ENCODE measurements at regions not wholly inside any gene's neighbourhood (a gene's known extent, or its start where the extent isn't known, plus 50 kb on each side); places are given as distances from the start of the nearest gene placed in this dataset.

- H3K27ac Mint-ChIP-seq, result no peak overlapping the region
- no peaks in the 10 kb centered on the region for H3K36me3 Mint-ChIP-seq (ENCODE audit: low read depth)
- TF ChIP-seq, protein P1, sequence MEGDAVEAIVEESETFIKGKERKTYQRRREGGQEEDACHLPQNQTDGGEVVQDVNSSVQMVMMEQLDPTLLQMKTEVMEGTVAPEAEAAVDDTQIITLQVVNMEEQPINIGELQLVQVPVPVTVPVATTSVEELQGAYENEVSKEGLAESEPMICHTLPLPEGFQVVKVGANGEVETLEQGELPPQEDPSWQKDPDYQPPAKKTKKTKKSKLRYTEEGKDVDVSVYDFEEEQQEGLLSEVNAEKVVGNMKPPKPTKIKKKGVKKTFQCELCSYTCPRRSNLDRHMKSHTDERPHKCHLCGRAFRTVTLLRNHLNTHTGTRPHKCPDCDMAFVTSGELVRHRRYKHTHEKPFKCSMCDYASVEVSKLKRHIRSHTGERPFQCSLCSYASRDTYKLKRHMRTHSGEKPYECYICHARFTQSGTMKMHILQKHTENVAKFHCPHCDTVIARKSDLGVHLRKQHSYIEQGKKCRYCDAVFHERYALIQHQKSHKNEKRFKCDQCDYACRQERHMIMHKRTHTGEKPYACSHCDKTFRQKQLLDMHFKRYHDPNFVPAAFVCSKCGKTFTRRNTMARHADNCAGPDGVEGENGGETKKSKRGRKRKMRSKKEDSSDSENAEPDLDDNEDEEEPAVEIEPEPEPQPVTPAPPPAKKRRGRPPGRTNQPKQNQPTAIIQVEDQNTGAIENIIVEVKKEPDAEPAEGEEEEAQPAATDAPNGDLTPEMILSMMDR (IDR thresholded peaks at IDR 0.05), result no peak
- no peak for DNase-seq
- H3K4me3 Mint-ChIP-seq, result no peak overlapping the region
- peaks cover 2% of the 10 kb centered on the region; the same call in 1 of the 2 replicates for H3K4me1 Mint-ChIP-seq (ENCODE audit: low read depth)
- peaks cover 2% of the 10 kb centered on the region; the same call in 1 of the 2 replicates for H3K27me3 Mint-ChIP-seq (ENCODE audit: insufficient read depth)
- no peaks in the 10 kb centered on the region for H3K9me3 Mint-ChIP-seq
Observed at GRCh38 chr16:58820411-58820810, 86.3 kb upstream of the GOT2 start.

DNA sequence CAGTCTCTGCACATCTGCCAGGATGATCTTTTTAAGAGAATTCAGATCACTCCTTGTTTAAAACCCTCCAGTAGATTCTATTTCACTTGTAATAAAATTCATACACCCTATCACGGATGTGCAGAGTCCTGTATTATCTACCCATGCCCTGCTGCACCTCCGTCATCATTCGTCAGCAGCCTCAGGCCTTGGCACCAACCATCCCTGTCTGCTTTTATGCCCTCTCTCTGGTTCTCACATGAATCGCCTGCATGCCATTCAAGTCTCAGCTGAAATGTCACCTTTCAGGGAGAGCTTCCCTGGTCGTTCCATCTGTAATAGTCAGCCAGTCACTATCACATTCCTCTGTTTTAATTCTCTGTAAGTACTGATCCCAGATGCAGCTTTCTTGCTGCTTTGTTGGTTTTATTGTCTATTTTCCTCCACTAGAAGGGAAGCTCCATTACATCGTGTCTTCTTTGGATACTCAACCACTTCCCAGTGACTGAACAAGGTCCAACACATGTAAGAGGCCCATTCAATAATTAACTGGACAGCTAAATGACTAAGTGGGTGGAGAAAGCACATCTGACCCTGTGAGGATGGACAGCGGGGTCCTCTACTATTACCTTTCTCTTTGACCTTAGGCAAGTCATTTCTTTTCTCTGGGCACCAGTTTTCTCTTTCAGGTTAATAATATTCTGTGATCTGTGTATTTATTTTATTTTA lies 81.2 kb upstream of the GOT2 start:
- TF ChIP-seq, protein P1 (IDR thresholded peaks at IDR 0.05), result no peak
- H3K4me3 Mint-ChIP-seq, result no peak overlapping the region
- no peak for DNase-seq
- no peaks in the 10 kb centered on the region; the same call in 1 of the 2 replicates for H3K27me3 Mint-ChIP-seq (ENCODE audit: insufficient read depth)
- H3K4me1 Mint-ChIP-seq (ENCODE audit: low read depth), result peaks cover 16% of the 10 kb centered on the region
- H3K27ac Mint-ChIP-seq, result no peak overlapping the region; the same call in 1 of the 2 replicates
- no peaks in the 10 kb centered on the region for H3K36me3 Mint-ChIP-seq (ENCODE audit: low read depth)
- no peaks in the 10 kb centered on the region for H3K9me3 Mint-ChIP-seq

DNA sequence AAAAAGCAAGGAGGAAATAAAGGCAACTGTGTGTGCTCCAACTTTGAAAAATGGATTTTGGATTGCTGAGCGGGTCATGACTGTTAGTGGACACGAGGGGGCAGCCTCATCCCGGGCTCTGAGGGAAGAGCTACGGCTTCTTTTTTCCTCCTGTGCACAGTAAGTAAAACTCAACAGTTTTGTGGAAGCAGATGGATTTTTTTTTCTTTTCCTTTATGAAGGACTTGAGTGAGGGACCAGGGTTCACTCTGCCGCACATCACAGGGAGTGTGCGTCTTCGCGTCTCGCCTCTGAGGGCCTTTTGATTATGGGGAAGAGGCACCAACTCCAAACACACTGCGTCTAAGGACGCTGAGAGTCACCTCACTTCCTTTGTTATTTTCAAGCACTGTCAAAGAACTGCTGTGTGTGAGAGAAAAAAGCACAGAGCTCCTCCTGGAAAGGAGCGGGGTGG lies 80.3 kb upstream of the GOT2 start:
- peak overlapping the region; percentile 82 for H3K4me3 Mint-ChIP-seq
- H3K27ac Mint-ChIP-seq, result no peak overlapping the region
- DNase-seq, result peak; percentile 30
- no peaks in the 10 kb centered on the region for H3K36me3 Mint-ChIP-seq (ENCODE audit: low read depth)
- H3K9me3 Mint-ChIP-seq, result no peaks in the 10 kb centered on the region
- TF ChIP-seq, protein P1 (IDR thresholded peaks at IDR 0.05), result peak; percentile 94
- no peaks in the 10 kb centered on the region; the same call in 1 of the 2 replicates for H3K27me3 Mint-ChIP-seq (ENCODE audit: insufficient read depth)
- H3K4me1 Mint-ChIP-seq (ENCODE audit: low read depth), result peaks cover 16% of the 10 kb centered on the region

DNA sequence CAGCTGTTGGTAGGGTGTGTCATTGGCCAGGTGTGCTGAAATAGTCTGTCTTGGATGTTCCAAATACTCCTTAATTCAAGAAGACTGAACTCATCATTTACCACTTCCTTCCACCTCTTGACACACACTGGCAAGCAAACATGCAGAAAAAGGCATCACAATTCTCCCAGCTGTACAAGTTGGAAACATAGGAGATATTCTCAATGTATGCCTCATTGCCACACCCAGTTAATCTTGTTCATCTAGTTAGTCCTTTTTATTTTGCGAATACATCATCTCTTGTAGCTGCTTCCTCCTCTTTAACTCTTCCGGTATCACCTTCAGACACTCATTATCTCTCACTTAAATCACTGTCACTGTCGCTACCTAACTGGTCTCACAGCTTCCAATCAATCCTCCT lies 75.1 kb upstream of the GOT2 start:
- H3K9me3 Mint-ChIP-seq, result peaks cover 4% of the 10 kb centered on the region; the same call in 1 of the 2 replicates
- H3K4me1 Mint-ChIP-seq (ENCODE audit: low read depth), result peaks cover 2% of the 10 kb centered on the region; the same call in 1 of the 2 replicates
- no peak overlapping the region for H3K27ac Mint-ChIP-seq
- peaks cover 3% of the 10 kb centered on the region; the same call in 1 of the 2 replicates for H3K27me3 Mint-ChIP-seq (ENCODE audit: insufficient read depth)
- H3K4me3 Mint-ChIP-seq, result no peak overlapping the region
- TF ChIP-seq, protein P1 (IDR thresholded peaks at IDR 0.05), result no peak
- no peaks in the 10 kb centered on the region for H3K36me3 Mint-ChIP-seq (ENCODE audit: low read depth)
- DNase-seq, result no peak

DNA sequence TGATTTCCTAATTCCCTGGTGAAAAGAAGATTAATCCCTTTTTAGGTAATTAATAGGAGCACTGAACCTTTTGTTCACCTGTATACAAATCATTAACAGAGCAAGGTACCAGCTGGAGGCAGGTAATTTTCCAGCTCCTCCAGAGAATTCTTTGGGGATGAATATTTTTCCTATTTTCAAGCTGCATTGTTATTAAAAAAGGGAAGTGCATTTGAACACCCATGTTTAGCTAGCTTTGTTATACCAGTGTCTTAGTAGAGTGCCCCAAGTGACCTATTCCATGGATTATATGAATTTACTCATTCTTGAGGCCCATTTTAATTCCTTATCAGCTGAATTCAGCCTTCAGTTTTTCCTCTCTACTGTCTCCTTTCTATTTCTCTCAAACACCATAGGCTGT lies 73.2 kb upstream of the GOT2 start:
- DNase-seq, result no peak
- H3K4me3 Mint-ChIP-seq, result no peak overlapping the region
- H3K27ac Mint-ChIP-seq, result no peak overlapping the region
- peaks cover 3% of the 10 kb centered on the region; the same call in 1 of the 2 replicates for H3K27me3 Mint-ChIP-seq (ENCODE audit: insufficient read depth)
- peaks cover 11% of the 10 kb centered on the region; the same call in 1 of the 2 replicates for H3K9me3 Mint-ChIP-seq
- no peaks in the 10 kb centered on the region for H3K36me3 Mint-ChIP-seq (ENCODE audit: low read depth)
- no peaks in the 10 kb centered on the region for H3K4me1 Mint-ChIP-seq (ENCODE audit: low read depth)
- TF ChIP-seq, protein P1 (IDR thresholded peaks at IDR 0.05), result no peak
